Ovary (tissue), 7 donors: ENCODE measurements at regions not wholly inside any gene's neighbourhood (a gene's known extent, or its start where the extent isn't known, plus 50 kb on each side); places are given as distances from the start of the nearest gene placed in this dataset.

Experiments used
- DNase-seq, 5 donors: peaks; one replicate each; pipeline ENCODE4 v3.0.0-alpha.2; 2019 to 2020
- H3K27ac ChIP-seq, 2 donors: fragments of 200-600 bp; one replicate each; pipeline versions ENCODE4 v1.5.1 to v1.8.0; 2019 to 2022
- H3K27me3 ChIP-seq: fragments of 200-600 bp; one replicate; pipeline ENCODE4 v1.8.0; 2022
- H3K36me3 ChIP-seq: fragments of 200-600 bp; sonication (generic); one replicate; pipeline ENCODE4 v1.5.1; 2019
- H3K4me1 ChIP-seq: one replicate; pipeline ENCODE4 v1.8.1; 2013; ENCODE audit warnings: mild to moderate bottlenecking, moderate library complexity; ENCODE audit not compliant: insufficient read depth
- H3K4me3 ChIP-seq: fragments of 200-600 bp; sonication (generic); one replicate; pipeline ENCODE4 v1.5.1; 2017
- H3K9me3 ChIP-seq, 2 donors: fragments of 200-600 bp in 1 of 2; sonication (generic) in 1 of 2; one replicate each; pipeline versions ENCODE4 v1.5.1 to v1.8.1; 2013 to 2019; ENCODE audit warnings: mild to moderate bottlenecking in 1 of 2, moderate library complexity in 1 of 2
- CTCF ChIP-seq, 3 donors: fragments of 450-650 bp in 2 of 3; fragments of 200-600 bp in 1 of 3; IDR thresholded peaks; one replicate each; pipeline versions ENCODE4 v1.5.1 to v1.8.0; 2016 to 2022; ENCODE audit warnings: antibody characterized with exemption in 3 of 3, mild to moderate bottlenecking in 1 of 3
- EP300 ChIP-seq: sonication (generic); formaldehyde crosslinking; IDR thresholded peaks from one replicate; pipeline ENCODE4 v1.6.1; 2017; ENCODE audit warnings: antibody characterized with exemption
- POLR2A ChIP-seq: fragments of 450-650 bp; IDR thresholded peaks from one replicate; pipeline ENCODE4 v1.6.1; 2017; ENCODE audit warnings: antibody characterized with exemption, mild to moderate bottlenecking, moderate library complexity
- WGBS, 3 donors: extraction: QIAGEN DNeasy Blood & Tissue Kit in 1 of 3; methylation state at CpG; one replicate each; pipeline versions ENCODE4 v1.1.5 to v1.1.7; 2013 to 2017; 5-methylcytosine and 5-hydroxymethylcytosine counted together
- intact Hi-C, 4 donors: fragments of 100-400 bp; cut with DNase I; formaldehyde crosslinking; loops; one replicate each; pipeline versions ENCODE4 v1.11.0 to v1.15.1; 2022 to 2023
- donor health status: DM: no; HTN: no; CAD: no; lungs with moderate emphysema.
- donor health status: DM: no; HTN: no; CAD: no.
- donor health status: Bipolar disorder and iron deficiency.
- donor health status: DM: no; HTN: no; CAD: no.
- donor health status: DM: yes; HTN: yes; CAD: no.

- intact Hi-C loops, result no loop called here
- Histone ChIP-seq H3K9me3 (no peaks in the 10 kb centered on the region), H3K27me3 (no peaks in the 10 kb centered on the region), H3K36me3 (no peaks in the 10 kb centered on the region), H3K4me1 (no peaks in the 10 kb centered on the region), H3K4me3 (no peak overlapping the region), H3K27ac (no peak overlapping the region)
- TF ChIP-seq EP300 (no peak), CTCF (IDR thresholded peaks at IDR 0.05) (no peak), POLR2A (no peak)
- WGBS, 3 donors, result 81 to 94% (median 91%) methylated on average over 1 of the region's 1 CpG
- no peak for DNase-seq
Measured at GRCh38 chr5:155459889-155460500, 446.4 kb downstream of the KIF4B start.

GRCh38 chr5:155460501-155460931 lies 447.0 kb downstream of the KIF4B start:
- TF ChIP-seq CTCF (IDR thresholded peaks at IDR 0.05) (no peak), EP300 (no peak), POLR2A (no peak)
- 47 to 74% (median 55%) methylated on average over 2 of the region's 2 CpGs for WGBS, 3 donors
- intact Hi-C loops, result no loop called here
- DNase-seq, result no peak
- Histone ChIP-seq H3K4me1 (no peaks in the 10 kb centered on the region), H3K9me3 (no peaks in the 10 kb centered on the region), H3K36me3 (no peaks in the 10 kb centered on the region), H3K27me3 (no peaks in the 10 kb centered on the region), H3K27ac (no peak overlapping the region), H3K4me3 (no peak overlapping the region)

GRCh38 chr5:155461304-155461703 lies 447.7 kb downstream of the KIF4B start:
- no peaks in the 10 kb centered on the region for H3K27me3 ChIP-seq
- intact Hi-C loops, result no loop called here
- H3K4me3 ChIP-seq, result no peak overlapping the region
- no peak for DNase-seq
- no peak for TF ChIP-seq CTCF (IDR thresholded peaks at IDR 0.05)
- no peak for TF ChIP-seq EP300
- TF ChIP-seq POLR2A, result no peak
- H3K4me1 ChIP-seq, result no peaks in the 10 kb centered on the region
- no peaks in the 10 kb centered on the region for H3K9me3 ChIP-seq
- no peak overlapping the region for H3K27ac ChIP-seq
- H3K36me3 ChIP-seq, result no peaks in the 10 kb centered on the region
- 87 to 90% (median 89%) methylated on average over 4 of the region's 4 CpGs for WGBS, 3 donors

- H3K27me3 ChIP-seq, result no peaks in the 10 kb centered on the region
- DNase-seq, result no peak
- H3K9me3 ChIP-seq, result no peaks in the 10 kb centered on the region
- H3K4me3 ChIP-seq, result no peak overlapping the region
- 38 to 45% (median 44%) methylated on average over 5 of the region's 5 CpGs for WGBS, 3 donors
- H3K27ac ChIP-seq, result no peak overlapping the region
- no peaks in the 10 kb centered on the region for H3K36me3 ChIP-seq
- no peak for TF ChIP-seq CTCF (IDR thresholded peaks at IDR 0.05)
- intact Hi-C loops, result no loop called here
- no peaks in the 10 kb centered on the region for H3K4me1 ChIP-seq
Measured at GRCh38 chr5:155466851-155467250, 453.3 kb downstream of the KIF4B start.
